ENCODE measurements at regions not wholly inside any gene's neighbourhood (a gene's known extent, or its start where the extent isn't known, plus 50 kb on each side); places are given as distances from the start of the nearest gene placed in this dataset.

- TF ChIP-seq, protein P1, sequence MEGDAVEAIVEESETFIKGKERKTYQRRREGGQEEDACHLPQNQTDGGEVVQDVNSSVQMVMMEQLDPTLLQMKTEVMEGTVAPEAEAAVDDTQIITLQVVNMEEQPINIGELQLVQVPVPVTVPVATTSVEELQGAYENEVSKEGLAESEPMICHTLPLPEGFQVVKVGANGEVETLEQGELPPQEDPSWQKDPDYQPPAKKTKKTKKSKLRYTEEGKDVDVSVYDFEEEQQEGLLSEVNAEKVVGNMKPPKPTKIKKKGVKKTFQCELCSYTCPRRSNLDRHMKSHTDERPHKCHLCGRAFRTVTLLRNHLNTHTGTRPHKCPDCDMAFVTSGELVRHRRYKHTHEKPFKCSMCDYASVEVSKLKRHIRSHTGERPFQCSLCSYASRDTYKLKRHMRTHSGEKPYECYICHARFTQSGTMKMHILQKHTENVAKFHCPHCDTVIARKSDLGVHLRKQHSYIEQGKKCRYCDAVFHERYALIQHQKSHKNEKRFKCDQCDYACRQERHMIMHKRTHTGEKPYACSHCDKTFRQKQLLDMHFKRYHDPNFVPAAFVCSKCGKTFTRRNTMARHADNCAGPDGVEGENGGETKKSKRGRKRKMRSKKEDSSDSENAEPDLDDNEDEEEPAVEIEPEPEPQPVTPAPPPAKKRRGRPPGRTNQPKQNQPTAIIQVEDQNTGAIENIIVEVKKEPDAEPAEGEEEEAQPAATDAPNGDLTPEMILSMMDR (IDR thresholded peaks at IDR 0.05; ENCODE audit: insufficient read depth, low read length): no peak
- TF ChIP-seq REST (IDR thresholded peaks at IDR 0.05; ENCODE audit: insufficient replicate concordance, low read depth): peak; percentile 47
- H3K4me3 ChIP-seq (replicated peaks; ENCODE audit: insufficient read depth, low read length): no peak overlapping the region
- no peak overlapping the region for H3K27ac ChIP-seq (replicated peaks)
- DNase-seq (ENCODE audit: low read depth in 1 of 2, low spot score in 1 of 2): no peak
- H3K27me3 ChIP-seq (ENCODE audit: insufficient read depth, poor library complexity, severe bottlenecking): no peaks in the 10 kb centered on the region
These were observed 276.3 kb upstream of the GJB5 start for GRCh38 chr1:34478515-34479076.

DNA sequence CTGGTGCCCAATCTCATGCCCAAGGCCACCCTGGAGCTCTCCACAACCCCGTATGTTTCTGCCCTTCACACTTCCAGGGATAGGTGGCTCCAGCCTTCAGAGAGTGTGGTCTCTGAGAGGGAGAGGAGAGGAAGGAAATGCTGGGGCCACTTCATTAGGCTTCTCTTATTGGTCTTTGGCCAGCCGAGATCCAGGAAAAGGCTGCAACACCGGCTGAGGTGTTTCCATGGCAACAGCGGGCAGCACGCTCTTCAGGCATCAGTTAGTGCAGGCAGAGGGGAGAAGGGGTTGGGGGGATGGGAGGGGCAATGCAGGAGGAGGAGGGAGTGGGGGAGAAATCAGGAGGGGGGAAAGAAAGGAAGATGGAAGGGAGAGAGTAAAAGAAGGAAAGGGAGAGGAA lies 275.1 kb upstream of the GJB5 start:
- Histone ChIP-seq H3K27me3 (ENCODE audit: insufficient read depth, poor library complexity, severe bottlenecking) (no peaks in the 10 kb centered on the region), H3K4me3 (replicated peaks; ENCODE audit: insufficient read depth, low read length) (no peak overlapping the region), H3K27ac (replicated peaks) (no peak overlapping the region)
- TF ChIP-seq REST (IDR thresholded peaks at IDR 0.05; ENCODE audit: insufficient replicate concordance, low read depth) (no peak), SPI1 (IDR thresholded peaks at IDR 0.05; ENCODE audit: borderline replicate concordance, low read depth) (no peak), GABPA (IDR thresholded peaks at IDR 0.05; ENCODE audit: low read depth) (no peak), POLR2AphosphoS5 (IDR thresholded peaks at IDR 0.05; ENCODE audit: low read depth) (no peak)
- TF ChIP-seq, protein P1 (IDR thresholded peaks at IDR 0.05; ENCODE audit: insufficient read depth, low read length): no peak
- no peak for DNase-seq (ENCODE audit: low read depth in 1 of 2, low spot score in 1 of 2)

DNA sequence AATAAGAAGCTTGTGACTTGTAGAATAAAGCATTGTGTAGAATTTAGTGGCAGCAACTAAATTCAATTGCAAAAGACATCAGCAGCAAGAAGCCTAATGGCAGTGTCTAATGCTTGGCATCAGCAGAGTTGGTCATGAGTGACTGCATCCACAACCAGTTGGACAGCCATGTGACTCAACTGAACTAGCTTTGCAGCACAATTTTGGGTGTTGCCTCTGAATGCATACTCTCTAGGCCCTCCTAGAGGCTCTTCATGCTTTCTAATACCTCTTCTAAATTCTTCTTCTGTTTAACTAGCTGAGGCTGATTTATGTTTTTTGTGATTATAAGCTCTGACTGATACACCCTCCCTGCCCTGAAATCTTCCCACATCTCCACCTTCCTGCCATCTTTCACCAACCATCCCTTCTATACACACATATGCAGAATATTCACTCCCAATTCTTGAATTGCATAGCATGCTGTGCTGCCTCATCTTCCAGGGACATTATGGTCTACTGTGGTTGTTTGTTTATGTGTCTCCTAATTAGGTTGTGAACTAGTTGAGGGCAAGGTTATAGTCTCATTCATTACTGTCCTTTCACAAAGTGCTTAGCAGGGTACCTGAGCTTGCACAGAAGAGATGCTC lies 266.7 kb upstream of the GJB5 start:
- Histone ChIP-seq H3K27ac (replicated peaks) (no peak overlapping the region), H3K4me3 (replicated peaks; ENCODE audit: insufficient read depth, low read length) (no peak overlapping the region), H3K27me3 (ENCODE audit: insufficient read depth, poor library complexity, severe bottlenecking) (no peaks in the 10 kb centered on the region)
- DNase-seq (ENCODE audit: low read depth in 1 of 2, low spot score in 1 of 2): no peak
- TF ChIP-seq, protein P1 (IDR thresholded peaks at IDR 0.05; ENCODE audit: insufficient read depth, low read length): no peak
- TF ChIP-seq POLR2AphosphoS5 (IDR thresholded peaks at IDR 0.05; ENCODE audit: low read depth) (no peak), SPI1 (IDR thresholded peaks at IDR 0.05; ENCODE audit: borderline replicate concordance, low read depth) (no peak), GABPA (IDR thresholded peaks at IDR 0.05; ENCODE audit: low read depth) (no peak), REST (IDR thresholded peaks at IDR 0.05; ENCODE audit: insufficient replicate concordance, low read depth) (no peak)

Data from HL-60 (cell line).